ENCODE measurements at regions not wholly inside any gene's neighbourhood (a gene's known extent, or its start where the extent isn't known, plus 50 kb on each side); places are given as distances from the start of the nearest gene placed in this dataset.

DNA sequence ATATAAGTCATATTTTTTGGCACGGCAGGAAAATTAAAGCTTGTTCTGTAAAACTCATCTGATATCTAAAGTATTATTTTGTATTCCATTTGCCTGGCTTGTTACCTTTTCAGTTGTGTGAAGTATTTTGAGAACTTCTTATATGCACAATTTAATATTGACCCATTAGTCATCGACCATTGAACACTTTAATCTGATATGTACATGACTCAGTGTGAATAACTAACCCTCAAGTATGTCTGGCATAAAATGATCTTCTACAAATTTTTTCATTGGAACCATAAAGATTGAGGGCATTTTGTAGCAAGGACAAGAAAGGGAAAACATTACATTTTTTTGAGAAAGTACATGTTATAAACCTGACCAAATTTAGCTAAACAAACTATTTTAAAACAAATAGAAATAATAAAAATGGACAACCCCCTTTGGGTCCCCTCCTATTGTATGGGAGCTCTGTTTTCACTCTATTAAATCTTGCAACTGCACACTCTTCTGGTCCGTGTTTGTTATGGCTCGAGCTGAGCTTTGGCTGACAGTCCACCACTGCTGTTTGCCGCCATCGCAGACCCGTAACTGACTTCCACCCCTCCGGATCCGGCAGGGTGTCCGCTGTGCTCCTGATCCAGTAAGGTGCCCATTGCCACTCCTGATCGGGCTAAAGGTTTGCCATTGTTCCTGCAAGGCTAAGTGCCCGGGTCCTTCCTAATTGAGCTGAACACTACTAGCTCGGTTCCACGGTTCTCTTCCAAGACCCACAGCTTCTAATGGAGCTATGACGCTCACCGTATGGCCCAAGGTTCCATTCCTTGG, 118.8 kb downstream of the SLC6A15 start:
- intact Hi-C loops (cut with micrococcal nuclease), result no loop called here
- POLR2A ChIA-PET, result no interaction called here
- DNase-seq (no peak), ATAC-seq (ENCODE audit: low read depth) (no peak)
- no peaks in the 10 kb centered on the region for H3K4me1 Mint-ChIP-seq
- no peak overlapping the region for H3K4me3 Mint-ChIP-seq
- H3K9me3 Mint-ChIP-seq, result no peaks in the 10 kb centered on the region
- H3K36me3 Mint-ChIP-seq (ENCODE audit: low read depth), result no peaks in the 10 kb centered on the region
- H3K27me3 Mint-ChIP-seq, result no peaks in the 10 kb centered on the region
- no peak overlapping the region for H3K27ac Mint-ChIP-seq
- TF ChIP-seq, protein P1, sequence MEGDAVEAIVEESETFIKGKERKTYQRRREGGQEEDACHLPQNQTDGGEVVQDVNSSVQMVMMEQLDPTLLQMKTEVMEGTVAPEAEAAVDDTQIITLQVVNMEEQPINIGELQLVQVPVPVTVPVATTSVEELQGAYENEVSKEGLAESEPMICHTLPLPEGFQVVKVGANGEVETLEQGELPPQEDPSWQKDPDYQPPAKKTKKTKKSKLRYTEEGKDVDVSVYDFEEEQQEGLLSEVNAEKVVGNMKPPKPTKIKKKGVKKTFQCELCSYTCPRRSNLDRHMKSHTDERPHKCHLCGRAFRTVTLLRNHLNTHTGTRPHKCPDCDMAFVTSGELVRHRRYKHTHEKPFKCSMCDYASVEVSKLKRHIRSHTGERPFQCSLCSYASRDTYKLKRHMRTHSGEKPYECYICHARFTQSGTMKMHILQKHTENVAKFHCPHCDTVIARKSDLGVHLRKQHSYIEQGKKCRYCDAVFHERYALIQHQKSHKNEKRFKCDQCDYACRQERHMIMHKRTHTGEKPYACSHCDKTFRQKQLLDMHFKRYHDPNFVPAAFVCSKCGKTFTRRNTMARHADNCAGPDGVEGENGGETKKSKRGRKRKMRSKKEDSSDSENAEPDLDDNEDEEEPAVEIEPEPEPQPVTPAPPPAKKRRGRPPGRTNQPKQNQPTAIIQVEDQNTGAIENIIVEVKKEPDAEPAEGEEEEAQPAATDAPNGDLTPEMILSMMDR (IDR thresholded peaks at IDR 0.05), result no peak
- CTCF ChIA-PET, result no interaction called here

DNA sequence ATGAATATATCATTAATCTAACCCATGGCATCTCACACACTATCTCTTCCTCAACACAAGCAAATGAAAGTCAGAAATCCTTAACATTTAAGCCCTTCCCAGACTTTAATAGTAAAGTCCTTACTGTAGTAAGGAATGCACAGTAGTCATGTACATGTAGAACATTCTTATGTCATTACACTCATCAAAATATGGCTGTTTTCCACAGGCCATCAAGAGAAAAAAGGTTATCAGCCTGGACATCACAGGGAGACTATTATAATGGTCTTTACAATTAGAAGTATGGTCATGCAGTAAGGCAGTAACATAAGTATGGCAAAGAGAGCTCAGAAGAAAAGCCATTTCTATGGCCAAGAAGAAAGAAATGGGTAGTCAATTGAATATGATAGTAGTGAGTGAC, 121.2 kb downstream of the SLC6A15 start:
- no peak for DNase-seq
- H3K27me3 Mint-ChIP-seq, result no peaks in the 10 kb centered on the region
- TF ChIP-seq, protein P1 (IDR thresholded peaks at IDR 0.05), result no peak
- ChIA-PET POLR2A (no interaction called here), CTCF (no interaction called here)
- intact Hi-C loops (cut with micrococcal nuclease), result no loop called here
- H3K9me3 Mint-ChIP-seq, result no peaks in the 10 kb centered on the region
- H3K36me3 Mint-ChIP-seq (ENCODE audit: low read depth), result no peaks in the 10 kb centered on the region
- no peak overlapping the region for H3K4me3 Mint-ChIP-seq
- no peak overlapping the region for H3K27ac Mint-ChIP-seq
- H3K4me1 Mint-ChIP-seq, result no peaks in the 10 kb centered on the region
- ATAC-seq (ENCODE audit: low read depth), result no peak

DNA sequence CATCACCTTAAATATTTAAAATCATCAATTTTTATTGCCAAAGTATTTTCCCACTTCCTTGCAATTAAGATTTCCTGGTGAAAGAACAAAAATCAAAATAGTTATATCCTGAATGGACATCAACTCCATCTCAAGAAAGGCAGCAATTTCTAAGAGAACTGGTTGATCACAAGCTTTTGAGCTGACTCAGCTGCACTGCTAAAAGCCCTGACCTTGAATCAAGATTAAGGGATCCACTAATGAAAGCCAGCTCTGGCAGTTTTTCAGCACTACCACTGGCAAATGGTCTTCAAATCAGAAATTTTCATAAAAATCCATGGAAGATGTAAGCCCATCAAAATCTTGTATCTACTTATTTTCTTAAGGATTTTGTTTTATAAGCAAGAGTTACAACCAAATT, 123.4 kb downstream of the SLC6A15 start:
- Mint-ChIP-seq H3K4me1 (no peaks in the 10 kb centered on the region), H3K4me3 (no peak overlapping the region), H3K9me3 (no peaks in the 10 kb centered on the region), H3K27me3 (no peaks in the 10 kb centered on the region), H3K27ac (no peak overlapping the region), H3K36me3 (ENCODE audit: low read depth) (no peaks in the 10 kb centered on the region)
- TF ChIP-seq, protein P1 (IDR thresholded peaks at IDR 0.05), result no peak
- DNase-seq (no peak), ATAC-seq (ENCODE audit: low read depth) (no peak)
- ChIA-PET POLR2A (no interaction called here), CTCF (no interaction called here)
- intact Hi-C loops (cut with micrococcal nuclease), result no loop called here

DNA sequence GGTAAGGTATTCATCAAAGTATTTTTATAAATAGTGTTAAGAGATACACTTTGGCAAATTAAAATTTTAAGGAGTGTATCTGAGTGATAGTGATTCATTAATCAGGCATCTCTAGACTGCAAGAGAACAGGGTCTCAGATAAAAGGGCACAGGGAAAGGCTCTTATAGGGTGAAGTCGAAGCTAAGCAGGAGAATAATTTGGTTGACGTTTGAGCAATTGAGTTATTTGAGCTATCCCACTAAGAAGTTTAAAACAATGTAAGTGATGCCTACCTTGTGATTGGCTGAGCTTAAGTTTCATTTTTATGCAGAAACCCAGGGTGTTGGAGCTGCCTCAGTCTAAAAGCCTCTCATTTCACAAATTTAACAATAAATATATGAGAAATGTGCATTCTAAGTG, 125.3 kb downstream of the SLC6A15 start:
- ChIA-PET CTCF (no interaction called here), POLR2A (no interaction called here)
- ATAC-seq (ENCODE audit: low read depth), result no peak
- Mint-ChIP-seq H3K9me3 (peaks cover 2% of the 10 kb centered on the region), H3K27me3 (no peaks in the 10 kb centered on the region), H3K27ac (no peak overlapping the region), H3K36me3 (ENCODE audit: low read depth) (no peaks in the 10 kb centered on the region), H3K4me3 (no peak overlapping the region), H3K4me1 (no peaks in the 10 kb centered on the region)
- DNase-seq, result no peak
- intact Hi-C loops (cut with micrococcal nuclease), result no loop called here
- TF ChIP-seq, protein P1 (IDR thresholded peaks at IDR 0.05), result no peak

DNA sequence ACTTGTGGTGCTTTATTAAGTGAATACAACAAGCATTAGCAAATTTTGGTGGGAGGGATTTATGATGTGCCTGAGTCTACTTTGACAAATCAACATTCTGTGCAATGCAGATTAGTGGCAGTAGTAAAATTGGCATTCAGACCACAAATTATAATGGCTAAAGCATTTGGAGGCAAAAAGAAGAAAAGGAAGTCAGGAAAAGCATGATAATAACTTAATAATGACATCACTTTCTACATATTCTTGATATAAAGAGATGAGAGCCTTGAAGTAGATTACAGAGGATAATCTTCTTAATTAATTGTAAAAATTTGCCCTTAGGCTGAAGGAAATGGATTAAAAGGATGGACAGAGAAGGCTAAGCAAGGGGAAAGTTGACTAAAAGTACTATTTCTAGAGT, 126.0 kb downstream of the SLC6A15 start:
- ChIA-PET CTCF (no interaction called here), POLR2A (no interaction called here)
- Mint-ChIP-seq H3K4me1 (no peaks in the 10 kb centered on the region), H3K27me3 (no peaks in the 10 kb centered on the region), H3K36me3 (ENCODE audit: low read depth) (no peaks in the 10 kb centered on the region), H3K9me3 (peaks cover 2% of the 10 kb centered on the region), H3K4me3 (no peak overlapping the region), H3K27ac (no peak overlapping the region)
- TF ChIP-seq, protein P1 (IDR thresholded peaks at IDR 0.05), result no peak
- DNase-seq, result no peak
- ATAC-seq (ENCODE audit: low read depth), result no peak
- intact Hi-C loops (cut with micrococcal nuclease), result no loop called here

Data from activated B cell treated with CpG ODN at 0.5 μM for 24 hours (primary cell).